BLaER1 (cell line): ENCODE measurements at regions not wholly inside any gene's neighbourhood (a gene's known extent, or its start where the extent isn't known, plus 50 kb on each side); places are given as distances from the start of the nearest gene placed in this dataset.

Experiments used
- H3K27ac ChIP-seq: shearing (Covaris generic); formaldehyde crosslinking; 2 replicates; pipeline ENCODE4 v1.8.1; 2022
- H3K27me3 ChIP-seq: shearing (Covaris generic); formaldehyde crosslinking; 2 replicates; pipeline ENCODE4 v1.8.1; 2022
- H3K36me3 ChIP-seq: shearing (Covaris generic); formaldehyde crosslinking; 2 replicates; pipeline ENCODE4 v1.8.1; 2022
- H3K4me1 ChIP-seq: shearing (Covaris generic); formaldehyde crosslinking; 2 replicates; pipeline ENCODE4 v1.8.1; 2022
- H3K4me2 ChIP-seq: shearing (Covaris generic); formaldehyde crosslinking; 2 replicates; pipeline ENCODE4 v1.8.1; 2022
- H3K4me3 ChIP-seq: shearing (Covaris generic); formaldehyde crosslinking; 2 replicates; pipeline ENCODE4 v1.8.1; 2022
- H3K9ac ChIP-seq: shearing (Covaris generic); formaldehyde crosslinking; 2 replicates; pipeline ENCODE4 v1.8.1; 2022
- H3K9me3 ChIP-seq: shearing (Covaris generic); formaldehyde crosslinking; 2 replicates; pipeline ENCODE4 v1.8.1; 2022
- H4K20me1 ChIP-seq: shearing (Covaris generic); formaldehyde crosslinking; 2 replicates; pipeline ENCODE4 v1.8.1; 2022
- Cebpa-rat ChIP-seq: shearing (Covaris generic); IDR thresholded peaks from 2 replicates; pipeline ENCODE4 v1.8.1; 2022

DNA sequence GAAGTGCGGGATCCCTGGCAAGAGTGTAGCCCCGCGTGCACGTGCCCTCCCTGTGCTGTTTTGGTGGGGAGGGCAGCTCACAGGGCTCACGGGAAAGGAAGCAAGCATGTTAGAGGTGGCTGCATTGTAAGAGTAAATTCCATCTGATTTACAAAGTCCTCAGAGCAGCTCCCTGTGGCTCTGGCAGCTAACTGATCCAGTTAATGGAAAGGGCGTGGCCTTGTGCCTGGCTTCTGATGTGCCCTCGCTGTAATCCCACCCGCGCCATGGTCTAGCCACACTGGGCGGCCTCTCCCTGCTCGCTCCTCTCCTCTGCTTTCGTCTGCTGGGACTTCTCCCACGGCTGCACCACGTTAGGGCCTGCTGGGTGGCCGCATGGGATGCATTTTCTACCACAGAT lies 258.5 kb downstream of the FGF9 start:
- no peaks in the 10 kb centered on the region for H4K20me1 ChIP-seq
- no peak overlapping the region for H3K9ac ChIP-seq
- peak overlapping the region; percentile 73 for H3K27ac ChIP-seq
- H3K36me3 ChIP-seq: no peaks in the 10 kb centered on the region
- TF ChIP-seq Cebpa-rat: no peak
- H3K4me2 ChIP-seq: peak overlapping the region; percentile 75
- no peaks in the 10 kb centered on the region for H3K27me3 ChIP-seq
- peaks cover 62% of the 10 kb centered on the region for H3K4me1 ChIP-seq
- H3K9me3 ChIP-seq: 0 out of 2 replicates have a peak, but pooled peaks cover 1% of the 10 kb centered on the region
- H3K4me3 ChIP-seq: no peak overlapping the region

DNA sequence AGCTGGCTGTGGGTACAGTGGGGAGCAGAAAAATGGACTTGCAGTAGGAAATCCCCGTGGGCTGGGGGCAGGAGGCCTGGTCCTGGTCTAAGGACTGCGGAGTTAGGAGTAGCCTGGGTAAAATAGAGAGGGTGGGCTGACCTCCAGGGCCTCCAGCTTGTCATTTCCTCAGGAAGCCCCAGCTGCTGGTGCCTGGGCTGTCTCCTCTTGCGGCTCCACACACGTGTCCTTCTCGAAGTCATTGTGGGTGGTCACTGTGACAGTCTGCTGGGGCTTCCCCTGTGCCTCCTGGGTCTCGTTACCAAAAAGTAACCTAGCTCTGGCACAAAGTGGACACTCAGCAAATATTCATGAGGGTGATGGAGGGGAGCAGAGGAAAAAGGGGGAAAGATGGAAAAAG lies 259.7 kb downstream of the FGF9 start:
- Histone ChIP-seq H3K27me3 (no peaks in the 10 kb centered on the region), H3K9ac (peak overlapping the region; percentile 22; the same call in 1 of the 2 replicates), H3K4me2 (peak overlapping the region; percentile 75), H4K20me1 (no peaks in the 10 kb centered on the region), H3K27ac (peak overlapping the region; percentile 73), H3K4me1 (peaks cover 62% of the 10 kb centered on the region), H3K36me3 (no peaks in the 10 kb centered on the region), H3K9me3 (peaks cover 10% of the 10 kb centered on the region; the same call in 1 of the 2 replicates), H3K4me3 (no peak overlapping the region)
- TF ChIP-seq Cebpa-rat: no peak

DNA sequence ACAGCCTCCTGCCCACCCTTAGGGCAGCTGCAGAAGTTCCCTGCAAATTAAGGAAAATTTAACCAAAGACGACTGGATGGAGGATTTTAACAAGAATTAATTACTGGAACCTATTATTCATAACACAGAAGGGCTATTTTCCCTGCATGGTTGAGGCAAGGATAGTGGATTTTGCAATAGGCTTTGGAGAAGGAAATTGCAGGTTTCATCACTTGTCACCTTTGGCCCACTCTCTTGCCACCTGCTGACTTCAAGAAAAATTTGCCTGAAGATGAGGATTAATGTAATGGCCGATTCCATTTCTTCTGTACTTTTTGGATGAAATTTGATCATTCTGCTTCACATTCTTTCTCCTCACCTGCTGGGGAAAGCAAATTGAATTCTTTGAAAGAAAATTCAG lies 261.7 kb downstream of the FGF9 start:
- no peak overlapping the region for H3K27ac ChIP-seq
- no peak overlapping the region; the same call in 1 of the 2 replicates for H3K4me2 ChIP-seq
- H3K9me3 ChIP-seq: peaks cover 14% of the 10 kb centered on the region; the same call in 1 of the 2 replicates
- no peak overlapping the region for H3K9ac ChIP-seq
- H3K36me3 ChIP-seq: no peaks in the 10 kb centered on the region
- peaks cover 62% of the 10 kb centered on the region for H3K4me1 ChIP-seq
- no peak overlapping the region for H3K4me3 ChIP-seq
- no peaks in the 10 kb centered on the region for H4K20me1 ChIP-seq
- no peaks in the 10 kb centered on the region for H3K27me3 ChIP-seq
- no peak for TF ChIP-seq Cebpa-rat

DNA sequence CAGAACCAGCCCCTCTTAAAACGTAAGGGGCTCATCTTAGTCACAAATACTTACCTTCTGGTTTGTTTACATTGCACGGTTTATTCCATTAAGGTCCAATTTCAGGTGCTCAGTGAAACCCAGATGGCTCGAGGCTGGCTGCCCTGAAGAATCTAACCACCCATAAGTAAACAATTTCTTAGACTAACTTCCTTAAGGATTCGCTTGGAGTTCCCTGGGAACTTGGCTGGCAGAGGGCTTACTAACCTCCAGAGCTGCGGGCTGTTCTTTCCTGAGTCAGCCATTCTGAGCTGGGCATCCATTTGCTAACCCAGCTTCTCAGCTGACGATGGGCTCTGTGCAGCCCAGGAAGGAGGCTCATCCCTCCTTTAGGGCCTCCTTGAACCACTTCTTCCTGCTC lies 262.1 kb downstream of the FGF9 start:
- H3K4me2 ChIP-seq: peak overlapping the region; percentile 57
- peaks cover 14% of the 10 kb centered on the region; the same call in 1 of the 2 replicates for H3K9me3 ChIP-seq
- H4K20me1 ChIP-seq: no peaks in the 10 kb centered on the region
- 0 out of 2 replicates have a peak overlapping the region, but pooled peaks have one; percentile 7 for H3K27ac ChIP-seq
- TF ChIP-seq Cebpa-rat: no peak
- peaks cover 66% of the 10 kb centered on the region for H3K4me1 ChIP-seq
- H3K36me3 ChIP-seq: no peaks in the 10 kb centered on the region
- H3K9ac ChIP-seq: no peak overlapping the region
- no peaks in the 10 kb centered on the region for H3K27me3 ChIP-seq
- H3K4me3 ChIP-seq: no peak overlapping the region

DNA sequence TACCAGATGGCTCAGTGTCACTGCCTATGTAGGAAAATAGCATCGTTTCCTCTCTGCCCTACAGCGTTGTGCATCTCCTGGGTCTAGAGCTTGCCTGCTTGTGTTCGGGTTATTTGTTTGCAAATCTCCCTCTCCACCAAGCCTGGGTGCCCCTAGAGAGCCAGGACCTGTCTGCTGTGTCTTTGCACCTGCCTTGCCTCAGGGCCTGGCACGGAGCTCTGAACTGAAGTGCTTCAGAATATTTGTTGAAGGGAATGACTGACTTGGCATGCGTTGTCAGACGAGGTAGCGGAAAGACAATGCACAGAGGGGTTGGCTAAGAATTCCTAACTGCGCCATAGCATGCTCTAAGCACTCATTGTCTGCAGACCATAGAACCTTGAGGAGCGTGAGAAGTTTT lies 263.4 kb downstream of the FGF9 start:
- H3K27me3 ChIP-seq: no peaks in the 10 kb centered on the region
- peaks cover 14% of the 10 kb centered on the region; the same call in 1 of the 2 replicates for H3K9me3 ChIP-seq
- H3K9ac ChIP-seq: no peak overlapping the region
- no peaks in the 10 kb centered on the region for H3K36me3 ChIP-seq
- H3K4me2 ChIP-seq: 0 out of 2 replicates have a peak overlapping the region, but pooled peaks have one; percentile 57
- no peak overlapping the region for H3K27ac ChIP-seq
- H4K20me1 ChIP-seq: no peaks in the 10 kb centered on the region
- H3K4me1 ChIP-seq: peaks cover 61% of the 10 kb centered on the region
- H3K4me3 ChIP-seq: no peak overlapping the region
- TF ChIP-seq Cebpa-rat: no peak

DNA sequence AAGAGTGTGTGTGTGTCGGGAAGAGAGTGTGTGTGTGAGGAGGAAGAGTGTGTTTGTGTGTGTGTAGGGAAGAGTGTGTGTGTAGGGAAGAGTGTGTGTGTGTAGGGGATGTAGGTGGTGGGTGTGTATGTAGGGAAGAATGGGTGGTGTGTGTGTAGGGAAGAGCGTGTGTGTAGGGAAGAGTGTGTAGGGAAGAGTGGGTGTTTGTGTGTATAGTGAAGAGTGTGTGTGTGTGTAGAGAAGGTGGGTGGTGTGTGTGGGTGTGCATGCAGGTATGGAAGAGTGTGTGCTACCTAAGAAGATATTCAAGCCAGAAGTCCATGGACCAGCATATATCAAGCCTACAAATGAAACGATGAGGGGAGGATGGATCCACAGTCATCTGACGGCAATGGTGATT lies 265.8 kb downstream of the FGF9 start:
- H4K20me1 ChIP-seq: no peaks in the 10 kb centered on the region
- no peak overlapping the region for H3K4me3 ChIP-seq
- H3K9ac ChIP-seq: no peak overlapping the region
- no peaks in the 10 kb centered on the region for H3K27me3 ChIP-seq
- no peaks in the 10 kb centered on the region for H3K36me3 ChIP-seq
- H3K27ac ChIP-seq: no peak overlapping the region
- TF ChIP-seq Cebpa-rat: no peak
- peaks cover 18% of the 10 kb centered on the region for H3K9me3 ChIP-seq
- H3K4me2 ChIP-seq: no peak overlapping the region
- peaks cover 37% of the 10 kb centered on the region for H3K4me1 ChIP-seq

DNA sequence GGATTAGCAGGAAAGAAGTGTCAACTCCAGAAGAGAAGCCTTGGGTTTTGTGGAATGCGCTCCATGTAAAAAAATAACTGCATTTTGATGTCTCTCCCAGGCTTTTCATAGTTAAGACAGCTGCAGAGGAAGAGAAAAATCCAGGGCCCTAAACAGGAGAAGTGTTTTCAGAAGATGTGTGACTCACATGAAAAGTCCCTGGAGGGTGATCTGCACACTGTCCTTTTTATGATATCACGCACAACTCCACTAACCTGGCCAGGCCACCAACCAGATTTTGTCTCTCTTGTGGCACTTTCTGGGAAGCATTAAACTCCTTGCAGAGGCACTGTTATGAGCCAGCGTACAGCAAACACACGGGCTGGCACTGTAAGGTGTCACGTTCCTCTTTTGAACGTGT lies 267.3 kb downstream of the FGF9 start:
- H3K4me2 ChIP-seq: peak overlapping the region; percentile 14; the same call in 1 of the 2 replicates
- no peaks in the 10 kb centered on the region for H3K27me3 ChIP-seq
- no peak overlapping the region for H3K4me3 ChIP-seq
- H3K9me3 ChIP-seq: peaks cover 33% of the 10 kb centered on the region
- no peaks in the 10 kb centered on the region for H3K36me3 ChIP-seq
- TF ChIP-seq Cebpa-rat: no peak
- H4K20me1 ChIP-seq: no peaks in the 10 kb centered on the region
- H3K9ac ChIP-seq: no peak overlapping the region
- H3K27ac ChIP-seq: no peak overlapping the region
- peaks cover 22% of the 10 kb centered on the region for H3K4me1 ChIP-seq

DNA sequence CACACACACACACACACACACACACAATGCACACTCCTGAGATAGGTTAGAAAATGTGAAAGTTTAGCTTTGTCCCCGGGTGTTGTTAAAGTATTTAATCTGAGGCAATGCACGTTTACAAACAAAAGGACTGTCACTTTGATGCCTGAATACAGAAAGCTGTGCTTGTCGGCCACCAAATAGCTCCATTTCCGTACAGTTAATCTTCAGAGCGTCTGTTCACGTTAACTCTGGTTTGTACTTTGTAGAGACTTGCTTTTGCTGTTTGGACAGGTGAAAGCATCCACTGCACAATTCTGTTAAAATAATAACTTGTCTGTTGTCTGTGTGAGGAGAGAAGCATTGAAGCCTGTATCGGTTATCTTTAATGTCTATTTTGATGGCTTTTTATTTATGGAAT lies 267.8 kb downstream of the FGF9 start:
- H3K36me3 ChIP-seq: no peaks in the 10 kb centered on the region
- H3K4me1 ChIP-seq: peaks cover 17% of the 10 kb centered on the region
- H3K4me3 ChIP-seq: no peak overlapping the region
- H3K4me2 ChIP-seq: peak overlapping the region; percentile 14; the same call in 1 of the 2 replicates
- no peaks in the 10 kb centered on the region for H3K27me3 ChIP-seq
- no peak overlapping the region for H3K9ac ChIP-seq
- no peaks in the 10 kb centered on the region for H4K20me1 ChIP-seq
- H3K9me3 ChIP-seq: peaks cover 37% of the 10 kb centered on the region
- TF ChIP-seq Cebpa-rat: no peak
- no peak overlapping the region for H3K27ac ChIP-seq

DNA sequence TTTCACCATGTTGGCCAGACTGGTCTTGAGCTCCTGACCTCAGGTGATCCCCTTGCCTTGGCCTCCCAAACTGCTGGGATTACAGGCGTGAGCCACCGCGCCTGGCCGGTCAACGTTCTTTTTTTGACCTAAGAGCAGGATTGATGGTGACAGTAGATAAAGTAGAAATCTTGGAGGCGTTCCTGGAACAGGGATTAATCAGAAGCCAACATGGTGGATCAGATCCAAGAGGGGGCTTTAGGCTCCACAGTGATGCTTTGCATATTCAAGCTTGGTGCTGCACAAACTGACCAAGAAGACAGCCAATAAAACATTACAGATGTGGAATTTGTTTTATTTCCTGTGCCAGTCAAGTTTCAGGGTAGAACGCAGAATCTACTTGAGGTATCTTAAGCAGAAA lies 271.2 kb downstream of the FGF9 start:
- Histone ChIP-seq H3K27me3 (no peaks in the 10 kb centered on the region), H3K9me3 (peaks cover 57% of the 10 kb centered on the region), H3K9ac (no peak overlapping the region), H3K4me2 (no peak overlapping the region), H3K27ac (no peak overlapping the region), H3K4me3 (no peak overlapping the region), H3K36me3 (peaks cover 21% of the 10 kb centered on the region; the same call in 1 of the 2 replicates), H3K4me1 (peaks cover 16% of the 10 kb centered on the region), H4K20me1 (no peaks in the 10 kb centered on the region)
- no peak for TF ChIP-seq Cebpa-rat

DNA sequence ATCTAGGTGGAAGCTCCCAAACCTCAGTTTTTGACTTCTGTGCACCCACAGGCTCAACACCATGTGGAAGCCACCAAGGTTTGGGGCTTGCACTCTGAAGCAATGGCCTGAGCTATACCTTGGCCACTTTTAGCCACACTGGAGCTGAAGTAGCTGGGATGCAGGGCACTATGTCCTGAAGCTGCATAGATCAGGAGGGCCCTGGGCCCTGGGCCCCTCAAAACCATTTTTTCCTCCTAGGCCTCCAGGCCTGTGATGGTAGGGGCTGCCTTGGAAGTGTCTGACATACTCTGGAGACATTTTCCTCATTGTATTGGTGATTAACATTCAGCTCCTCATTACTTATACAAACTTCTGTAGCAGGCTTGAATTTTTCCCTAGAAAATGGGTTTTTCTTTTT lies 273.7 kb downstream of the FGF9 start:
- peaks cover 58% of the 10 kb centered on the region for H3K9me3 ChIP-seq
- no peaks in the 10 kb centered on the region for H4K20me1 ChIP-seq
- H3K36me3 ChIP-seq: peaks cover 21% of the 10 kb centered on the region; the same call in 1 of the 2 replicates
- H3K4me1 ChIP-seq: peaks cover 28% of the 10 kb centered on the region
- H3K4me2 ChIP-seq: no peak overlapping the region
- TF ChIP-seq Cebpa-rat: no peak
- H3K27ac ChIP-seq: no peak overlapping the region
- H3K4me3 ChIP-seq: no peak overlapping the region; the same call in 1 of the 2 replicates
- no peaks in the 10 kb centered on the region for H3K27me3 ChIP-seq
- no peak overlapping the region for H3K9ac ChIP-seq

DNA sequence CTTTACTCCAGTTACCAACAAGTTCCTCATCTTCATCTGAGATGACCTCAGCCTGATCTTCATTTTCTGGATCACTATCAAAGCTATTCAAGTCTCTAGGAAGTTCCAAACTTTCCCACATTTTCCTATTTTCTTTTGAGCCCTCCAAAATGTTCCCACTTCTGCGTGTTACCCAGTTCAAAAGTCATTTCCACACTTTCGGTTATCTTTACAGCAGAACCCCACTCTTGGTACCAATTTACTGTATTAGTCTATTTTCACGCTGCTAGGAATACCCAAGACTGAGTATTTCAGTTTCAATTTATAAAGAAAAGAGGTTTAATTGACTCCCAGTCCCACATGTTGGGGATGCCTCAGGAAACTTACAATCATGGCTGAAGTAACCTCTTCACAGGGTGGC lies 274.3 kb downstream of the FGF9 start:
- TF ChIP-seq Cebpa-rat: no peak
- Histone ChIP-seq H3K9ac (no peak overlapping the region), H4K20me1 (no peaks in the 10 kb centered on the region), H3K36me3 (peaks cover 21% of the 10 kb centered on the region; the same call in 1 of the 2 replicates), H3K4me2 (no peak overlapping the region), H3K27ac (no peak overlapping the region), H3K27me3 (no peaks in the 10 kb centered on the region), H3K4me1 (peaks cover 34% of the 10 kb centered on the region), H3K4me3 (no peak overlapping the region), H3K9me3 (peaks cover 58% of the 10 kb centered on the region)
